GM23338 (cell line): ENCODE measurements at regions not wholly inside any gene's neighbourhood (a gene's known extent, or its start where the extent isn't known, plus 50 kb on each side); places are given as distances from the start of the nearest gene placed in this dataset.

ENCODE experiments used
- ATAC-seq: fragments of 200-7000 bp; cut with Tn5 transposase; 3 replicates; pipeline ENCODE4 v1.9.1; 2020
- DNase-seq: peaks from one replicate; pipeline ENCODE4 v3.0.0-alpha.2; 2015; ENCODE audit warnings: low spot score
- H2AFZ ChIP-seq: fragments of 200-600 bp; sonication (generic); 2 replicates; pipeline ENCODE4 v1.8.0; 2016; ENCODE audit warnings: antibody characterized with exemption, mild to moderate bottlenecking, moderate library complexity
- H3F3A ChIP-seq: fragments of 200-600 bp; sonication (generic); replicated peaks from 2 replicates; pipeline ENCODE4 v1.8.0; 2017; ENCODE audit warnings: antibody characterized with exemption, mixed run types, low read depth
- H3K27ac ChIP-seq: fragments of 200-600 bp; sonication (generic); 2 replicates; pipeline ENCODE4 v1.6.1; 2016; ENCODE audit warnings: low read depth
- H3K27me3 ChIP-seq: fragments of 200-600 bp; sonication (generic); 2 replicates; pipeline ENCODE4 v1.8.0; 2016; ENCODE audit warnings: mild to moderate bottlenecking, mixed run types, moderate library complexity; ENCODE audit not compliant: insufficient read depth
- H3K36me3 ChIP-seq: fragments of 200-600 bp; sonication (generic); 2 replicates; pipeline ENCODE4 v1.8.0; 2016; ENCODE audit warnings: mild to moderate bottlenecking; ENCODE audit not compliant: insufficient read depth
- H3K4me1 ChIP-seq: fragments of 200-600 bp; sonication (generic); 2 replicates; pipeline ENCODE4 v1.8.0; 2016; ENCODE audit warnings: mild to moderate bottlenecking, moderate library complexity; ENCODE audit not compliant: insufficient read depth
- H3K4me2 ChIP-seq: fragments of 200-600 bp; sonication (generic); 2 replicates; pipeline ENCODE4 v1.7.1; 2017; ENCODE audit warnings: mixed run types
- H3K4me3 ChIP-seq: fragments of 200-600 bp; sonication (generic); 2 replicates; pipeline ENCODE4 v1.6.1; 2016; ENCODE audit warnings: mixed run types
- H3K79me2 ChIP-seq: fragments of 200-600 bp; sonication (generic); replicated peaks from 2 replicates; pipeline ENCODE4 v1.8.0; 2017; ENCODE audit warnings: mild to moderate bottlenecking; ENCODE audit not compliant: insufficient read depth
- H3K9me2 ChIP-seq: fragments of 200-600 bp; sonication (generic); 2 replicates; pipeline ENCODE4 v1.8.0; 2017; ENCODE audit not compliant: insufficient read depth
- H4K20me1 ChIP-seq: fragments of 200-600 bp; sonication (generic); replicated peaks from 2 replicates; pipeline ENCODE4 v1.8.0; 2017; ENCODE audit warnings: mild to moderate bottlenecking; ENCODE audit not compliant: insufficient read depth
- H3K27ac Mint-ChIP-seq: 2 replicates; pipeline ENCODE4 v1.8.0; 2020; ENCODE audit warnings: inconsistent platforms, mild to moderate bottlenecking, moderate library complexity, mixed read lengths
- H3K27me3 Mint-ChIP-seq: 3 replicates; pipeline ENCODE4 v1.8.0; 2022; ENCODE audit warnings: low read depth, mild to moderate bottlenecking, moderate library complexity, mixed read lengths, inconsistent platforms; ENCODE audit not compliant: insufficient read depth, poor library complexity
- H3K36me3 Mint-ChIP-seq: 3 replicates; pipeline ENCODE4 v1.8.0; 2021; ENCODE audit warnings: low read depth, mild to moderate bottlenecking, inconsistent platforms, moderate library complexity, mixed read lengths
- H3K4me1 Mint-ChIP-seq: 3 replicates; pipeline ENCODE4 v1.8.0; 2020; ENCODE audit warnings: mild to moderate bottlenecking, inconsistent platforms, mixed read lengths
- H3K4me3 Mint-ChIP-seq: 3 replicates; pipeline ENCODE4 v1.8.0; 2021; ENCODE audit warnings: moderate library complexity, mild to moderate bottlenecking, inconsistent platforms, mixed read lengths
- H3K9me3 Mint-ChIP-seq: 3 replicates; pipeline ENCODE4 v1.8.0; 2020; ENCODE audit warnings: moderate library complexity, mild to moderate bottlenecking, inconsistent platforms, mixed read lengths
- CREB1 ChIP-seq: fragments of 250-450 bp; sonication (Bioruptor Pico); IDR thresholded peaks from 2 replicates; pipeline ENCODE4 v1.5.0; 2020; ENCODE audit warnings: low read depth, mild to moderate bottlenecking, moderate library complexity
- EZH2 ChIP-seq: fragments of 200-600 bp; sonication (generic); IDR thresholded peaks from one replicate; pipeline ENCODE4 v1.8.0; 2017; ENCODE audit warnings: antibody characterized with exemption, mild to moderate bottlenecking, low read depth; ENCODE audit not compliant: unreplicated experiment
- EZH2phosphoT487 ChIP-seq: fragments of 200-600 bp; sonication (generic); IDR thresholded peaks from one replicate; pipeline ENCODE4 v1.8.1; 2018; ENCODE audit warnings: antibody characterized with exemption; ENCODE audit not compliant: unreplicated experiment
- JUNB ChIP-seq: IDR thresholded peaks from one replicate; pipeline ENCODE4 v1.6.1; 2016; ENCODE audit warnings: antibody characterized with exemption; ENCODE audit not compliant: unreplicated experiment
- NANOG ChIP-seq: IDR thresholded peaks from 2 replicates; pipeline ENCODE4 v1.6.1; 2016; ENCODE audit warnings: antibody characterized with exemption, borderline replicate concordance
- POLR2AphosphoS5 ChIP-seq: IDR thresholded peaks from 2 replicates; pipeline ENCODE4 v1.6.1; 2016; ENCODE audit warnings: antibody characterized with exemption, low read depth
- STAT1 ChIP-seq: IDR thresholded peaks from one replicate; pipeline ENCODE4 v1.6.1; 2016; ENCODE audit warnings: antibody characterized with exemption; ENCODE audit not compliant: unreplicated experiment
- ZNF114 ChIP-seq: fragments of 250-450 bp; sonication (Bioruptor Pico); IDR thresholded peaks from 2 replicates; pipeline ENCODE4 v1.5.0; 2020; ENCODE audit warnings: mild to moderate bottlenecking, moderate library complexity
- ZNF331 ChIP-seq: fragments of 250-450 bp; sonication (Bioruptor Pico); IDR thresholded peaks from 2 replicates; pipeline ENCODE4 v1.5.0; 2020; ENCODE audit warnings: low read depth, mild to moderate bottlenecking, moderate library complexity
- TF ChIP-seq, protein P1 (sequence below), 2 experiments: fragments of 200-600 bp in 1 of 2; sonication (generic) in 1 of 2; conservative IDR thresholded peaks; 2 replicates each; pipeline versions ENCODE4 v1.5.1 to v1.6.1; 2016 to 2017; ENCODE audit warnings: antibody characterized with exemption in 2 of 2, low read depth in 2 of 2, mild to moderate bottlenecking in 2 of 2, moderate library complexity in 1 of 2
- TF ChIP-seq, protein P2 (sequence below): IDR thresholded peaks from 2 replicates; pipeline ENCODE4 v1.6.1; 2016; ENCODE audit warnings: antibody characterized with exemption
- TF ChIP-seq, protein P3 (sequence below): fragments of 250-450 bp; sonication (Bioruptor Pico); IDR thresholded peaks from 2 replicates; pipeline ENCODE4 v1.5.0; 2020; ENCODE audit warnings: mild to moderate bottlenecking, moderate library complexity
- TF ChIP-seq, protein P4 (sequence below): IDR thresholded peaks from one replicate; pipeline ENCODE4 v1.6.1; 2018; ENCODE audit warnings: antibody characterized with exemption; ENCODE audit not compliant: unreplicated experiment

DNA sequence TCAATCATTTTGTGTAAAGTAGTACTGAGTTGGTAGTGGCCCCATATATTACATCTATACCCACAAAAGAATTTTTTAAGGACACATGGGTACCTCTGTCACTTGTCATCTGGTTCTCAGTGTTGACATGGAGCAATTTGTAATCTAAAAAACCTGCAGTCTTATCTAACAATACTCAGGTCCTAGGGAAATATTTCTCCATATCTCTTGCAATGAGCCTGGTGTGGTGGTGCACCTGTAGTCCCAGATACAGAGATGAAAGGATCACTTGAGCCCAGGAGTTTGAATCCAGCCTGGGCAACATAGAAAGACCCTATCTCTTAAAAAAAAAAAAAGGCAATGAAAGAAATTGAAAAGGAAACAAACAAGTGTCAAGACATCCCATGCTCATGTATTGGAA lies 70.7 kb upstream of the ZNF30 start:
- no peak overlapping the region for H3K4me3 Mint-ChIP-seq
- Histone ChIP-seq H3K9me2 (peaks cover 5% of the 10 kb centered on the region; the same call in 1 of the 2 replicates), H3K27ac (no peak overlapping the region), H3F3A (no peaks in the 10 kb centered on the region), H3K4me2 (no peak overlapping the region), H2AFZ (no peak overlapping the region), H4K20me1 (no peaks in the 10 kb centered on the region), H3K27me3 (peaks cover 16% of the 10 kb centered on the region; the same call in 1 of the 2 replicates), H3K4me1 (peaks cover 2% of the 10 kb centered on the region; the same call in 1 of the 2 replicates), H3K79me2 (no peaks in the 10 kb centered on the region), H3K36me3 (no peaks in the 10 kb centered on the region), H3K4me3 (no peak overlapping the region)
- no peak overlapping the region for H3K27ac Mint-ChIP-seq
- no peak for DNase-seq
- H3K4me1 Mint-ChIP-seq: peaks cover 13% of the 10 kb centered on the region
- no peak for ATAC-seq
- TF ChIP-seq STAT1 (no peak), POLR2AphosphoS5 (no peak), EZH2 (no peak), CREB1 (CRISPR knock-in tag) (no peak), JUNB (no peak), NANOG (no peak), EZH2phosphoT487 (no peak), ZNF114 (CRISPR knock-in tag) (no peak), ZNF331 (CRISPR knock-in tag) (no peak)
- TF ChIP-seq, protein P1, sequence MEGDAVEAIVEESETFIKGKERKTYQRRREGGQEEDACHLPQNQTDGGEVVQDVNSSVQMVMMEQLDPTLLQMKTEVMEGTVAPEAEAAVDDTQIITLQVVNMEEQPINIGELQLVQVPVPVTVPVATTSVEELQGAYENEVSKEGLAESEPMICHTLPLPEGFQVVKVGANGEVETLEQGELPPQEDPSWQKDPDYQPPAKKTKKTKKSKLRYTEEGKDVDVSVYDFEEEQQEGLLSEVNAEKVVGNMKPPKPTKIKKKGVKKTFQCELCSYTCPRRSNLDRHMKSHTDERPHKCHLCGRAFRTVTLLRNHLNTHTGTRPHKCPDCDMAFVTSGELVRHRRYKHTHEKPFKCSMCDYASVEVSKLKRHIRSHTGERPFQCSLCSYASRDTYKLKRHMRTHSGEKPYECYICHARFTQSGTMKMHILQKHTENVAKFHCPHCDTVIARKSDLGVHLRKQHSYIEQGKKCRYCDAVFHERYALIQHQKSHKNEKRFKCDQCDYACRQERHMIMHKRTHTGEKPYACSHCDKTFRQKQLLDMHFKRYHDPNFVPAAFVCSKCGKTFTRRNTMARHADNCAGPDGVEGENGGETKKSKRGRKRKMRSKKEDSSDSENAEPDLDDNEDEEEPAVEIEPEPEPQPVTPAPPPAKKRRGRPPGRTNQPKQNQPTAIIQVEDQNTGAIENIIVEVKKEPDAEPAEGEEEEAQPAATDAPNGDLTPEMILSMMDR (conservative IDR thresholded peaks at IDR 0.05; ENCODE audit: low read depth in 2 of 2): no peak
- TF ChIP-seq, protein P2, sequence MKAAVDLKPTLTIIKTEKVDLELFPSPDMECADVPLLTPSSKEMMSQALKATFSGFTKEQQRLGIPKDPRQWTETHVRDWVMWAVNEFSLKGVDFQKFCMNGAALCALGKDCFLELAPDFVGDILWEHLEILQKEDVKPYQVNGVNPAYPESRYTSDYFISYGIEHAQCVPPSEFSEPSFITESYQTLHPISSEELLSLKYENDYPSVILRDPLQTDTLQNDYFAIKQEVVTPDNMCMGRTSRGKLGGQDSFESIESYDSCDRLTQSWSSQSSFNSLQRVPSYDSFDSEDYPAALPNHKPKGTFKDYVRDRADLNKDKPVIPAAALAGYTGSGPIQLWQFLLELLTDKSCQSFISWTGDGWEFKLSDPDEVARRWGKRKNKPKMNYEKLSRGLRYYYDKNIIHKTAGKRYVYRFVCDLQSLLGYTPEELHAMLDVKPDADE: no peak
- TF ChIP-seq, protein P3, sequence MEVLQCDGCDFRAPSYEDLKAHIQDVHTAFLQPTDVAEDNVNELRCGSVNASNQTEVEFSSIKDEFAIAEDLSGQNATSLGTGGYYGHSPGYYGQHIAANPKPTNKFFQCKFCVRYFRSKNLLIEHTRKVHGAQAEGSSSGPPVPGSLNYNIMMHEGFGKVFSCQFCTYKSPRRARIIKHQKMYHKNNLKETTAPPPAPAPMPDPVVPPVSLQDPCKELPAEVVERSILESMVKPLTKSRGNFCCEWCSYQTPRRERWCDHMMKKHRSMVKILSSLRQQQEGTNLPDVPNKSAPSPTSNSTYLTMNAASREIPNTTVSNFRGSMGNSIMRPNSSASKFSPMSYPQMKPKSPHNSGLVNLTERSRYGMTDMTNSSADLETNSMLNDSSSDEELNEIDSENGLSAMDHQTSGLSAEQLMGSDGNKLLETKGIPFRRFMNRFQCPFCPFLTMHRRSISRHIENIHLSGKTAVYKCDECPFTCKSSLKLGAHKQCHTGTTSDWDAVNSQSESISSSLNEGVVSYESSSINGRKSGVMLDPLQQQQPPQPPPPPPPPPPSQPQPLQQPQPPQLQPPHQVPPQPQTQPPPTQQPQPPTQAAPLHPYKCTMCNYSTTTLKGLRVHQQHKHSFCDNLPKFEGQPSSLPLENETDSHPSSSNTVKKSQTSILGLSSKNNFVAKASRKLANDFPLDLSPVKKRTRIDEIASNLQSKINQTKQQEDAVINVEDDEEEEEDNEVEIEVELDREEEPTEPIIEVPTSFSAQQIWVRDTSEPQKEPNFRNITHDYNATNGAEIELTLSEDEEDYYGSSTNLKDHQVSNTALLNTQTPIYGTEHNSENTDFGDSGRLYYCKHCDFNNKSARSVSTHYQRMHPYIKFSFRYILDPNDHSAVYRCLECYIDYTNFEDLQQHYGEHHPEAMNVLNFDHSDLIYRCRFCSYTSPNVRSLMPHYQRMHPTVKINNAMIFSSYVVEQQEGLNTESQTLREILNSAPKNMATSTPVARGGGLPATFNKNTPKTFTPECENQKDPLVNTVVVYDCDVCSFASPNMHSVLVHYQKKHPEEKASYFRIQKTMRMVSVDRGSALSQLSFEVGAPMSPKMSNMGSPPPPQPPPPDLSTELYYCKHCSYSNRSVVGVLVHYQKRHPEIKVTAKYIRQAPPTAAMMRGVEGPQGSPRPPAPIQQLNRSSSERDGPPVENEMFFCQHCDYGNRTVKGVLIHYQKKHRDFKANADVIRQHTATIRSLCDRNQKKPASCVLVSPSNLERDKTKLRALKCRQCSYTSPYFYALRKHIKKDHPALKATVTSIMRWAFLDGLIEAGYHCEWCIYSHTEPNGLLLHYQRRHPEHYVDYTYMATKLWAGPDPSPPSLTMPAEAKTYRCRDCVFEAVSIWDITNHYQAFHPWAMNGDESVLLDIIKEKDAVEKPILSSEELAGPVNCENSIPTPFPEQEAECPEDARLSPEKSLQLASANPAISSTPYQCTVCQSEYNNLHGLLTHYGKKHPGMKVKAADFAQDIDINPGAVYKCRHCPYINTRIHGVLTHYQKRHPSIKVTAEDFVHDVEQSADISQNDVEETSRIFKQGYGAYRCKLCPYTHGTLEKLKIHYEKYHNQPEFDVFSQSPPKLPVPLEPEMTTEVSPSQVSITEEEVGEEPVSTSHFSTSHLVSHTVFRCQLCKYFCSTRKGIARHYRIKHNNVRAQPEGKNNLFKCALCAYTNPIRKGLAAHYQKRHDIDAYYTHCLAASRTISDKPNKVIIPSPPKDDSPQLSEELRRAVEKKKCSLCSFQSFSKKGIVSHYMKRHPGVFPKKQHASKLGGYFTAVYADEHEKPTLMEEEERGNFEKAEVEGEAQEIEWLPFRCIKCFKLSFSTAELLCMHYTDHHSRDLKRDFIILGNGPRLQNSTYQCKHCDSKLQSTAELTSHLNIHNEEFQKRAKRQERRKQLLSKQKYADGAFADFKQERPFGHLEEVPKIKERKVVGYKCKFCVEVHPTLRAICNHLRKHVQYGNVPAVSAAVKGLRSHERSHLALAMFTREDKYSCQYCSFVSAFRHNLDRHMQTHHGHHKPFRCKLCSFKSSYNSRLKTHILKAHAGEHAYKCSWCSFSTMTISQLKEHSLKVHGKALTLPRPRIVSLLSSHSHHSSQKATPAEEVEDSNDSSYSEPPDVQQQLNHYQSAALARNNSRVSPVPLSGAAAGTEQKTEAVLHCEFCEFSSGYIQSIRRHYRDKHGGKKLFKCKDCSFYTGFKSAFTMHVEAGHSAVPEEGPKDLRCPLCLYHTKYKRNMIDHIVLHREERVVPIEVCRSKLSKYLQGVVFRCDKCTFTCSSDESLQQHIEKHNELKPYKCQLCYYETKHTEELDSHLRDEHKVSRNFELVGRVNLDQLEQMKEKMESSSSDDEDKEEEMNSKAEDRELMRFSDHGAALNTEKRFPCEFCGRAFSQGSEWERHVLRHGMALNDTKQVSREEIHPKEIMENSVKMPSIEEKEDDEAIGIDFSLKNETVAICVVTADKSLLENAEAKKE (CRISPR knock-in tag): no peak
- TF ChIP-seq, protein P4, sequence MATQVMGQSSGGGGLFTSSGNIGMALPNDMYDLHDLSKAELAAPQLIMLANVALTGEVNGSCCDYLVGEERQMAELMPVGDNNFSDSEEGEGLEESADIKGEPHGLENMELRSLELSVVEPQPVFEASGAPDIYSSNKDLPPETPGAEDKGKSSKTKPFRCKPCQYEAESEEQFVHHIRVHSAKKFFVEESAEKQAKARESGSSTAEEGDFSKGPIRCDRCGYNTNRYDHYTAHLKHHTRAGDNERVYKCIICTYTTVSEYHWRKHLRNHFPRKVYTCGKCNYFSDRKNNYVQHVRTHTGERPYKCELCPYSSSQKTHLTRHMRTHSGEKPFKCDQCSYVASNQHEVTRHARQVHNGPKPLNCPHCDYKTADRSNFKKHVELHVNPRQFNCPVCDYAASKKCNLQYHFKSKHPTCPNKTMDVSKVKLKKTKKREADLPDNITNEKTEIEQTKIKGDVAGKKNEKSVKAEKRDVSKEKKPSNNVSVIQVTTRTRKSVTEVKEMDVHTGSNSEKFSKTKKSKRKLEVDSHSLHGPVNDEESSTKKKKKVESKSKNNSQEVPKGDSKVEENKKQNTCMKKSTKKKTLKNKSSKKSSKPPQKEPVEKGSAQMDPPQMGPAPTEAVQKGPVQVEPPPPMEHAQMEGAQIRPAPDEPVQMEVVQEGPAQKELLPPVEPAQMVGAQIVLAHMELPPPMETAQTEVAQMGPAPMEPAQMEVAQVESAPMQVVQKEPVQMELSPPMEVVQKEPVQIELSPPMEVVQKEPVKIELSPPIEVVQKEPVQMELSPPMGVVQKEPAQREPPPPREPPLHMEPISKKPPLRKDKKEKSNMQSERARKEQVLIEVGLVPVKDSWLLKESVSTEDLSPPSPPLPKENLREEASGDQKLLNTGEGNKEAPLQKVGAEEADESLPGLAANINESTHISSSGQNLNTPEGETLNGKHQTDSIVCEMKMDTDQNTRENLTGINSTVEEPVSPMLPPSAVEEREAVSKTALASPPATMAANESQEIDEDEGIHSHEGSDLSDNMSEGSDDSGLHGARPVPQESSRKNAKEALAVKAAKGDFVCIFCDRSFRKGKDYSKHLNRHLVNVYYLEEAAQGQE: no peak
- peaks cover 3% of the 10 kb centered on the region for H3K27me3 Mint-ChIP-seq
- H3K9me3 Mint-ChIP-seq: peaks cover 15% of the 10 kb centered on the region; the same call in 2 of the 3 replicates
- peaks cover 3% of the 10 kb centered on the region; the same call in 2 of the 3 replicates for H3K36me3 Mint-ChIP-seq
